HG03095 (cell line): ENCODE measurements at regions not wholly inside any gene's neighbourhood (a gene's known extent, or its start where the extent isn't known, plus 50 kb on each side); places are given as distances from the start of the nearest gene placed in this dataset.
A peak's percentile ranks its signal among the peaks of the same experiment; 100 is the strongest.

Experiments
- ATAC-seq: cut with Tn5 transposase; IDR thresholded peaks from one replicate; pipeline ENCODE4 v1.9.1; 2021; ENCODE audit warnings: moderate library complexity; ENCODE audit not compliant: unreplicated experiment

GRCh38 chr9:90259311-90260246 lies 383.0 kb downstream of the DIRAS2 start:
- ATAC-seq: no peak

- ATAC-seq: no peak
Measured at GRCh38 chr9:90261698-90262097, 380.9 kb downstream of the DIRAS2 start.

- ATAC-seq: no peak
Measured at GRCh38 chr9:90268613-90269012, 374.0 kb downstream of the DIRAS2 start.

- ATAC-seq: no peak
Measured at GRCh38 chr9:90271707-90272106, 370.9 kb downstream of the DIRAS2 start.

GRCh38 chr9:90274725-90275124 lies 367.9 kb downstream of the DIRAS2 start:
- ATAC-seq: no peak

- no peak for ATAC-seq
Measured at GRCh38 chr9:90285946-90286345, 356.7 kb downstream of the DIRAS2 start.

- ATAC-seq: peak; percentile 97
Measured at GRCh38 chr9:90287567-90288274, 354.9 kb downstream of the DIRAS2 start.

GRCh38 chr9:90288275-90288639 lies 354.4 kb downstream of the DIRAS2 start:
- no peak for ATAC-seq

GRCh38 chr9:90290716-90291485 lies 351.7 kb downstream of the DIRAS2 start:
- no peak for ATAC-seq

GRCh38 chr9:90296539-90296938 lies 346.1 kb downstream of the DIRAS2 start:
- ATAC-seq: no peak

- ATAC-seq: no peak
Measured at GRCh38 chr9:90299968-90300367, 342.7 kb downstream of the DIRAS2 start.

- ATAC-seq: no peak
Measured at GRCh38 chr9:90300611-90301276, 341.9 kb downstream of the DIRAS2 start.

GRCh38 chr9:90301277-90301653 lies 341.4 kb downstream of the DIRAS2 start:
- no peak for ATAC-seq

- ATAC-seq: no peak
Measured at GRCh38 chr9:90303655-90304054, 339.0 kb downstream of the DIRAS2 start.

- ATAC-seq: no peak
Measured at GRCh38 chr9:90306158-90306557, 336.5 kb downstream of the DIRAS2 start.

- ATAC-seq: no peak
Measured at GRCh38 chr9:90307167-90307833, 335.3 kb downstream of the DIRAS2 start.

- no peak for ATAC-seq
Measured at GRCh38 chr9:90307891-90308290, 334.7 kb downstream of the DIRAS2 start.

- no peak for ATAC-seq
Measured at GRCh38 chr9:90308691-90309090, 333.9 kb downstream of the DIRAS2 start.

- ATAC-seq: no peak
Measured at GRCh38 chr9:90309809-90310520, 332.7 kb downstream of the DIRAS2 start.

GRCh38 chr9:90310521-90310876 lies 332.1 kb downstream of the DIRAS2 start:
- no peak for ATAC-seq
